NT2/D1 (cell line): ENCODE measurements at regions not wholly inside any gene's neighbourhood (a gene's known extent, or its start where the extent isn't known, plus 50 kb on each side); places are given as distances from the start of the nearest gene placed in this dataset.

ENCODE experiments used
- YY1 ChIP-seq: IDR thresholded peaks from 2 replicates; pipeline ENCODE4 v1.6.1; 2011; ENCODE audit not compliant: insufficient read length, insufficient read depth
- ZNF274 ChIP-seq: IDR thresholded peaks from 2 replicates; pipeline ENCODE4 v1.6.1; 2011; ENCODE audit warnings: mild to moderate bottlenecking, low read depth, low read length

GRCh38 chr18:73835039-73835438 is 312.6 kb downstream of the FBXO15 start:
- TF ChIP-seq ZNF274 (no peak), YY1 (no peak)
